HG02678 (cell line): ENCODE measurements at regions not wholly inside any gene's neighbourhood (a gene's known extent, or its start where the extent isn't known, plus 50 kb on each side); places are given as distances from the start of the nearest gene placed in this dataset.
A peak's percentile ranks its signal among the peaks of the same experiment; 100 is the strongest.

ENCODE experiments used
- ATAC-seq: cut with Tn5 transposase; IDR thresholded peaks from one replicate; pipeline ENCODE4 v1.9.1; 2021; ENCODE audit warnings: mild to moderate bottlenecking, moderate library complexity; ENCODE audit not compliant: unreplicated experiment

DNA sequence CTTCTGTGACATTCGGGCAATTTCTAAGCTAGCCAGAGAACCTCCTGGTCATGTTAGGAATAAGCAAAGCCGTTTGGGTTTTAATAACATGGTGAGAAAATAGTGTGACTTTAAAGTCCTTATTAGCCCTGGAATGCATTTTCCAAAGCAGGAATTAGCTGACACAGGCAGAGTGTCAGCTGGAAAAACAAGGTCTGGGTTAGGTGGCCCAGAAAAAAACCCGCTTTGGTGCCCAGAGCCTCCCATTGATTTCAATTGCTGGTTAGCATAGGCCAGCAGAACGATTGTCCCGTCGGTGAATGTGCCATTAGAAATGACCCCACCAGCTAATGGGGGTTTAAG, 62.1 kb upstream of the CPEB4 start:
- ATAC-seq = no peak

DNA sequence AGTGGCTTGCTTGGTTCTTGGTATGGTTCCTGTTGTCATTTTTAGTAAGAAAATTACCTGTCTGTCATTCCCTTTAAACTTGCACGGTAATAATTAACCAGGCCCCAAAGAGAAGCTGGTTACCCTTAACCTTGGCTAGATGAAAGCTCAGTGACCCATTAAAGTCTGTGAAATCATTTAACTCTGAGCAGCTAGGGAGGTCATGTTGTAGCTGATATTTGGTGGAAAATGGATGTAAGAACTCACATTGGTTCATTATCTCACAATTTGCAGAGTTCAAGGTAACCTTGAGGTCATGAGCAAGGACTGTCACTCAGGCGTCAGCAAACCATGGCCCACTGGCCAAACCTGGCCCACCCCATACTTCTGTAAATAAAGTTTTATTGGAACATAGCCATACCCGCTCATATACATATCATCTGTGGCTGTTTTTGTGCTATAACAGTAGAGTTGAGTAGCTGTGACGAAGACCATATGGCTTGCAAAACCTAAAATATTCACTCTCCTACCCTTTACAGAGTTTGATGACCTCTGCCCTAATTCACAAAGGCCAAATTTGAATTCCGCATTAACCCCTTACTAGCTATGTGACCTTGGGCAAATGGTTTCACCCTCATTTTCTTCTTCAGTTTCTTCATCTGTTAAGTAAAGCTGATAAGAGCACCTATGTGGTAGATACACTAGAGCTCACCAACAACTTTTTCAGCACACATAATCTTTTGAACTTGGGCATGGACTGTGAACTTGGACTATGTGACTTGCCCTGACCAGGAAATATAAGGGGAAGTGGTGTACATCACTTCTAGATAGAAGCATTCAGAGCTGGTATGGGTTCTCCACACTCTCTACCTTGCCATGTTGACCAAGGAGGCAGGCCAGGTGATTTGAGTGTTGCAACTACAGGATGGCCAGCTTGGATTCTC, 61.5 kb upstream of the CPEB4 start:
- no peak for ATAC-seq

DNA sequence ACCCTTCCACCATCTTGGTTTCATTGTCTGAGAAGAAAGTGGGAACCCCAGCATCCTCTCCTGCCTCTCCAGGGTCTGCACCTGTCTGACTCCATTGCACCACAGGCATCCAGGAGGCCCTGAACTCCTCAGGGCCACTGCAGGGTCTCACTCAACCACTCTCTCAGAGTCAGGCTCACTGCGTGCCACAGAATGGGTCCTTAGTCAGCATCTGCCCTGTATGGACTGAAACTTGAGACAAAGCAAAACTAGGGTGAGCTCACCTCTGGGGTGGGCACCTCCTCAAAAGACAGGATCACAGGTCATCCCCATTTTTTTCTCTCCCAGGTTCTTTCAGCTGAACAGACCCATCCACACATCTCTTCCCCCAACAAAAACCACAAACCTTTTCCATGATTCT, 59.2 kb upstream of the CPEB4 start:
- no peak for ATAC-seq

DNA sequence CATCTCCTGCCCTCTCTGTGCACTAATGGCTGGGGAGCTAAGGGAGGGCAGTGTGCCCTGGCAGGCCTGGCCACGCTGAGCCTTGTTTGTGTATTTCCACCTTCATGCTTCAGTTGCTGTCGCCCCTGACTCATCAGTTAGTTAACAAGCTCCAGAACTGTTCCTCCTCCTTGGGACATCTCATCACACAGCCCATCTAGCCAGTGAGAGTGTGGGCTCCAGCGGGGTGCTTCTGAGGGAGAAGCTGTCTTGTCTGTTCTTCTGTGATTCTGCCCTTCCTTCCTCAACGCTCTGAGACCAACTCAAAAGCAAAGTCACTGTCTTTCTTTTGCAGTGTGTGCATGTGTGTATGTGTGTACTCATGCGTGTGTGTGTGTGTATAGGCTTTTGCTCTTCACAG, 58.3 kb upstream of the CPEB4 start:
- no peak for ATAC-seq

DNA sequence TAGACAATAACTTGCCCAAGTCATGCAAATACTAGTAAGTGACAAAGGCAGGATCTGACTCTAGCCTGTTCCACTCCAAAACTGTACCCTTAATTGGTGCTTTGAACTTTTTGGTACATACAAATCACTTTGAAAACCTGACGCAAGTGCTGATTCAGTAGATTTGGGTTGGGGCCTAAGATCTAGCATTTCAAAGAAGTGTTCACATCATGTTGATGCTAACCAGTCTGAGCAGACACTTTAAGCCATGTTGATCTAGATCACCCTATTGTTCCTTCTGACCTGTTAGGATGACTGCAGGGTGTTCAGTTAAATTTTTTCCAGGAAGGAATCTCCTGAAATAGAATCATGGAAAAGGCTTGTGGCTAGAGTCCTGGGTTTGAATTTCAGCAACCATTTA, 57.7 kb upstream of the CPEB4 start:
- no peak for ATAC-seq

DNA sequence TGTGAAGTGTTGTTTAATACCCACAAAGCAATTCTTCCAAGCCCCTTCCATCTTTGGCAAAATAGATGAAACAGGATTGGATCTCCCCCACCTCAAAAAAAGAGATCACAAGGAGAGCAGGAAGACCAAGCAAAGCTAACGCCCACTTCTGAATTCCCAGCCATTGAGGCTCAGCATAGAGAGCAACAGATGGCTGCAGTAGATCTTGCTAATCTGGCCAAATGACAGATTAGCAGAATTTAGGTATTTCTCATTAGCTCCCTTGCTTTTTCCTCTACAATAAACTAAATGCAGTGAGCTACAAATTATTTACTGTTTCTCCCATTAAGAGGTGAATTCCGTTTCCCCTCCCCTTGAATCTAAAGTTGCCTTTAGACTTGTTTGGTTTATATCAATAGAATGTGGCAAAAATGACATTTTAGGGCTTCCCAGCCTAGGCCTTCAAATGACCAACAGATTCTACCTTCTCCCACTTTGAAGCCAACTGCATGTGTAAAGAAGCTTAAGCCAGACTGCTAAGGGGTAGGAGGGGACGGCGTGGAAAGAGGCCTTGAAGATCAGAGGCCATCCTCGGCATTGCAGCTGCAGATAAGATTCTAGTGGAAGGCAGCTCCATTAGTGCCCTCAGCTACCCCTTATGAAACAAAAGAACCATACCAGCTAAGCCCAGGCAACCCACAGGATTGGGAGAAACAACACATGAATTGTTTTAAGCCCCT, 56.8 kb upstream of the CPEB4 start:
- ATAC-seq = no peak

DNA sequence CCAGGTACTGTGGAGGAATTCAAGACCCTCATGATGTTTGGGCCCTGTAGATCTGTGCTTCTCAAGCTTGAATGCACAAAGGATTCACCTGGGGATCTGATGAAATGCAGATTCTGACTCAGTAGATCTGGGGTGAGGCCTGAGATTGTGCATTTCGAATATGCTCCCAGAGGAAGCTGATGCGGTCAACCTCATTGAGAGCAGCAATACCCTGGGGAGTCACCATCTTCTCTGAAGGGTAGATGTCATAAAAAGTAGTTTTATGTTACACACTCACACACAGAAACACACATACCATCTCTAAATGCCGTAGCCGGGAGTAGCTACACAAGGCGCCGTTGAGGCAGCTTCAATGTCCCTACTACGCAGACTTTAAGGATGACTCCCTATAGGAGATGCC, 55.8 kb upstream of the CPEB4 start:
- ATAC-seq = peak; percentile 58

DNA sequence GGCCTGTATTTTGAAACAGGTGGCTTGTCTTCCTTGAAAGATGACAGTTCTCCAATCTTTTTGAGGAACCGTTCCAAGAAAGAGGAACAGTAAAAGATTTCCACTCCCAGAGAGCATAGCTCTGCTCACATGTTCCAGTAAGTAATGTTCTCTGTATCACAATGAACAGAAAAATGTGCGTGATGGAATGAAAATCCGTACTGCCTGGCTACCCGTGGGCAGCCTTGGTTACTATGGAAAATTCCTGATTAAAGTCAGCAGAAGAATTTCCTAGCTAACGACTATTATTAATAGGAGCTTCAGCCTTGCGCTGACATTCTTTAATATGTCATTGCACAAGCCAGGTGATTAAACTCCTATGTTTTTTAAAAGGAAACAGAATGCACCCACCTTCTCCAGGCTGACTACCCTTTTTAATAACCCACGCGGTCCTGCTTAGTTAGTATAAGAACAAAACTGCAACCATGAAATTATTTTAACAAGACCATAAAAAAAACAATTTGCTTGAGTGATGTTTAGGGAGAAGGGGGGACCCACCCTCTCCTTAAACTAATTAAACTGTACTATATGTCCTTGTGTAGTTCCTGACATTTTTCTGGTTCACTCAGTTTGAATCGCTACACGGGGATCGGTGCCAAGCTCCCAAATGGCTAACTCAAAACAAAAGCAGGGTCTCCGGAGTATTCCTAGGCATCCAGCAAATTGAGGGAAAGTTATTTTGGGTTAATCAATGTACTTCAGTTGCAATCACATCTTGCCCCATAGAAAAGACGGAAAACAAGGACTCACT, 54.8 kb upstream of the CPEB4 start:
- ATAC-seq = no peak

DNA sequence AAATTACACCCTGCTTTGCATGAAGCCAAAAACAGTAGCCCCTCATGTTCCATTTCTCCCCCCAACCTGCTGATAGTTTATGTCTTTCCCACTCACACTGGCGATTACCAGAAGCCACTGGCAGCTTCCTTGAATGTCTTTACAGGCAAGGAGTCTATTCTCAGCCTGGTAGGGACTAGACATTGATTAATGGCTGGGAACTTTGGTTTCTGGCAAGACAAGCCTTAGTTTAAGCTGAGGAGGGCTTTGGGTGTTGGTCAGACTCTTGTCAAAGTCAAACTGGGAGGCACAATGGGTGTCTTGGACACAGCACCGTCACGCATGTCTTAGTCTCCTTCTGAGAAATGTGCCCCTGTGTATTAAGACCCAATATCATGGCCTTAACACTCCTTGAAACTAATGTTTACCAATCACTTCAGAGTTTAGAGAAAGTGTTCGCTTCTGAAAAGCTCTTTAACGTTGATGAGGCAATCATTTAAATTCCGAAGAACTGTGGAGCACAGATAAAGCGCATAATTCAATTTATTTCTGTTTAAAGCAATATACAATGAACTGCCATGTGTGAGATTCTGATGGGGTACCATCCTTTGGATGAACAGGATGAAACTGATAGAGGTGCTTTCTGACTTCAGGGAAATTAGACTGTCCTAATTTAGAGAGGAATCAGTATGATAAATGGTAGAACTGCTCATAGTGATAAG, 53.9 kb upstream of the CPEB4 start:
- no peak for ATAC-seq

DNA sequence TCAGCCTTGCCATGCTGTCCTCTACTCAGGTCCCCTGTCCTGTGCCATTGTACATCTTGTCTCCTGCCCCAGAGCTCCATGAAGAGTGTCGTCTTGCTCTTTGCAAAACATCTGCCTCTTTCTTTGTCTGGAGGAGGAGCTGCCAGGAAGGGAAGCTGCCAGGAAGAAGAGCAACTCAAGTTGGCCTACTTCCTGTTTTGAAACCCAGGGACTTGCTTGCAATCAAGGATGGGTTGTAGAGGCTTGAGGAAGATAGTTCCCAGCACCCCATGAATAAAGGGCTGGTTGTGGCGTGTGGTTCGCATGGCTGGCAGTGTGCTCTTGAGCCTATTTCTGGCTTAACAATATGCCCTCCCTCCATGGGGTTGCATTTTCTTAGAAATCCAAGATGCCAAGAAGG, 53.0 kb upstream of the CPEB4 start:
- no peak for ATAC-seq

DNA sequence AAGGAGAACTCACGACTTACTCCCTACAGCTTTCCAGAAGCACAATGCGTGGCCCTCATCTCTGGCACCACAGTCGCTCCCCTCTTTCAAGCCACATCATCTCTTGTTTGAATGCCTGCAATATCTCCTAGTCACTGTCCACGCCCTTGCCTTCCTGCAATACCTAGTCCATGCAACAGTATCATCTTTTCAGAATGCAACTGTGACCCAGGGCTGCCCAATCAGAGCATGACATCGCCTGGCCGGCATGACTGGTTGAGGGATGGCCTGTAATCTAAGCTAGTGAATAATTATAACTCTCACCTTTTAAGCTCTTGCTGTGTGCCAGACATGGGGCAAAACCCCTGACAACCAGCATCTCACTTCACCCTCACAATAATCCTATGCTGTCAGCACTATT, 52.5 kb upstream of the CPEB4 start:
- no peak for ATAC-seq

DNA sequence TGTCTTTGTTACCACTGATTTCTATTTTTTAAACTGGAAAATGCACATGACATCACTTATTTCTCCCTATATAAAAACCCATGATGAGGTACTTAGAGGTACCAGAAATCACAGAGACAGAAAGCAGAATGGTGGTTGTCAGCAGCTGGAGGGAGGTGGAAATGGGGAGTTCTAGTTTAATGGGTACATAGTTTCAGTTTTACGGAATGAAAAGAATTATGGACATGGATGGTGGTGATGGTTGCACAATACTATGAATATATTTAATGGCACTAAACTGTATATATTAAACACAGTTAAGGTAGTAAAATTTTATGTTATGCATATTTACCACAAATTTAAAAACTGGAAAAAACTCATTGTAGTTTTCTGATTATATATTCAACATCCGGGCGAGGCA, 50.5 kb upstream of the CPEB4 start:
- ATAC-seq = no peak
